Naive thymus-derived CD4-positive, alpha-beta T cell (primary cell): ENCODE measurements at regions not wholly inside any gene's neighbourhood (a gene's known extent, or its start where the extent isn't known, plus 50 kb on each side); places are given as distances from the start of the nearest gene placed in this dataset.

Source experiments
- ATAC-seq: fragments of 150-1000 bp; cut with Tn5 transposase; 2 replicates; pipeline ENCODE4 v1.10.0; 2021; ENCODE audit warnings: mild to moderate bottlenecking, moderate library complexity
- CTCF ChIA-PET: fragments of 350-600 bp; sonication (Branson Sonifier 250); formaldehyde crosslinking; loops from one replicate; lab custom pipeline; 2021; ENCODE audit warnings: antibody characterized with exemption; lab: Charles Lee
- POLR2A ChIA-PET: fragments of 350-600 bp; sonication (Branson Sonifier 250); formaldehyde crosslinking; loops from one replicate; lab custom pipeline; 2021; ENCODE audit warnings: antibody characterized with exemption, inconsistent platforms; lab: Charles Lee
- DNase-seq, 9 donors: peaks; one replicate each; pipeline versions ENCODE4 v3.0.0 to v3.0.0-alpha.2; 2020 to 2022; ENCODE audit warnings: mixed read lengths in 1 of 9
- H3K27ac ChIP-seq: one replicate; pipeline ENCODE4 v1.7.0; 2013; ENCODE audit warnings: mild to moderate bottlenecking, low read depth, low read length, moderate library complexity
- H3K27me3 ChIP-seq, 2 donors: one replicate each; pipeline ENCODE4 v1.7.0; 2013; ENCODE audit warnings: low read length in 2 of 2, mild to moderate bottlenecking in 2 of 2, moderate library complexity in 2 of 2; ENCODE audit not compliant: control insufficient read depth in 2 of 2, insufficient read depth in 2 of 2
- H3K36me3 ChIP-seq, 3 experiments: 1 replicate in 2 of 3; 2 replicates in 1 of 3; pipeline ENCODE4 v1.7.0; 2013; ENCODE audit warnings: low read length in 3 of 3, mild to moderate bottlenecking in 3 of 3, moderate library complexity in 1 of 3; ENCODE audit not compliant: insufficient read depth in 3 of 3, control insufficient read depth in 2 of 3
- H3K4me1 ChIP-seq, 2 donors: one replicate each; pipeline ENCODE4 v1.7.0; 2013; ENCODE audit warnings: low read length in 2 of 2, mild to moderate bottlenecking in 2 of 2, moderate library complexity in 1 of 2; ENCODE audit not compliant: control insufficient read depth in 2 of 2, insufficient read depth in 2 of 2
- H3K4me3 ChIP-seq: 2 replicates; pipeline ENCODE4 v1.7.0; 2013; ENCODE audit warnings: mild to moderate bottlenecking, low read length
- H3K9me3 ChIP-seq, 3 experiments: 1 replicate in 2 of 3; 2 replicates in 1 of 3; pipeline ENCODE4 v1.7.0; 2013; ENCODE audit warnings: low read length in 3 of 3; ENCODE audit not compliant: control insufficient read depth in 2 of 3
- H3K27ac Mint-ChIP-seq, 9 donors: one replicate each; pipeline ENCODE4 v1.8.0; 2020 to 2022; ENCODE audit warnings: mixed read lengths in 9 of 9, mild to moderate bottlenecking in 8 of 9, moderate library complexity in 5 of 9, inconsistent platforms in 2 of 9
- H3K27me3 Mint-ChIP-seq, 5 donors: one replicate each; pipeline ENCODE4 v1.8.0; 2021 to 2022; ENCODE audit warnings: mixed read lengths in 5 of 5, mild to moderate bottlenecking in 1 of 5
- H3K36me3 Mint-ChIP-seq, 5 donors: one replicate each; pipeline ENCODE4 v1.8.0; 2020 to 2022; ENCODE audit warnings: mixed read lengths in 5 of 5, mild to moderate bottlenecking in 3 of 5, inconsistent platforms in 1 of 5
- H3K4me1 Mint-ChIP-seq, 7 donors: one replicate each; pipeline ENCODE4 v1.8.0; 2020 to 2022; ENCODE audit warnings: mixed read lengths in 7 of 7, mild to moderate bottlenecking in 3 of 7, inconsistent platforms in 1 of 7
- H3K4me3 Mint-ChIP-seq, 10 donors: one replicate each; pipeline ENCODE4 v1.8.0; 2020 to 2022; ENCODE audit warnings: mild to moderate bottlenecking in 10 of 10, mixed read lengths in 10 of 10, moderate library complexity in 6 of 10, inconsistent platforms in 2 of 10
- H3K9me3 Mint-ChIP-seq, 11 donors: one replicate each; pipeline ENCODE4 v1.8.0; 2020 to 2022; ENCODE audit warnings: mixed read lengths in 11 of 11, mild to moderate bottlenecking in 4 of 11, inconsistent platforms in 1 of 11, moderate library complexity in 1 of 11
- intact Hi-C, 2 donors: fragments of 100-400 bp; cut with micrococcal nuclease; formaldehyde crosslinking; loops; one replicate each; pipeline ENCODE4 v1.15.1; 2023

GRCh38 chr7:46812101-46812675 lies 769.7 kb downstream of the TNS3 start:
- no peaks in the 10 kb centered on the region for H3K36me3 ChIP-seq
- Mint-ChIP-seq H3K36me3 (no peaks in the 10 kb centered on the region), H3K4me3 (no peak overlapping the region), H3K27ac (no peak overlapping the region), H3K9me3 (peaks cover 0 to 38% (median 8%) of the 10 kb centered on the region in 11 donors), H3K27me3 (no peaks in the 10 kb centered on the region), H3K4me1 (no peaks in the 10 kb centered on the region)
- ATAC-seq (no peak), DNase-seq (no peak)
- no peak overlapping the region for H3K27ac ChIP-seq
- H3K4me1 ChIP-seq: no peaks in the 10 kb centered on the region
- peaks cover 0 to 5% (median 0%) of the 10 kb centered on the region in 3 experiments for H3K9me3 ChIP-seq
- ChIA-PET CTCF (no interaction called here), POLR2A (no interaction called here)
- intact Hi-C loops: no loop called here
- H3K4me3 ChIP-seq: no peak overlapping the region
- no peaks in the 10 kb centered on the region for H3K27me3 ChIP-seq

GRCh38 chr7:46811529-46811928 lies 770.4 kb downstream of the TNS3 start:
- no peaks in the 10 kb centered on the region for H3K4me1 ChIP-seq

GRCh38 chr7:46810986-46811385 lies 770.9 kb downstream of the TNS3 start:
- H3K4me1 ChIP-seq: no peaks in the 10 kb centered on the region
- ATAC-seq (no peak), DNase-seq (no peak)
- no peaks in the 10 kb centered on the region for H3K36me3 ChIP-seq
- no peak overlapping the region for H3K4me3 ChIP-seq
- Mint-ChIP-seq H3K36me3 (no peaks in the 10 kb centered on the region), H3K4me1 (no peaks in the 10 kb centered on the region), H3K9me3 (peaks cover 0 to 32% (median 6%) of the 10 kb centered on the region in 11 donors), H3K27ac (no peak overlapping the region), H3K27me3 (no peaks in the 10 kb centered on the region), H3K4me3 (no peak overlapping the region)
- no peak overlapping the region for H3K27ac ChIP-seq
- H3K9me3 ChIP-seq: peaks cover 0 to 5% (median 0%) of the 10 kb centered on the region in 3 experiments
- ChIA-PET CTCF (no interaction called here), POLR2A (no interaction called here)
- no peaks in the 10 kb centered on the region for H3K27me3 ChIP-seq
- intact Hi-C loops: no loop called here

More at GRCh38 chr7:46811529-46811928, 770.4 kb downstream of the TNS3 start:
- Histone ChIP-seq H3K27ac (no peak overlapping the region), H3K36me3 (no peaks in the 10 kb centered on the region), H3K27me3 (no peaks in the 10 kb centered on the region), H3K9me3 (peaks cover 0 to 5% (median 0%) of the 10 kb centered on the region in 3 experiments), H3K4me3 (no peak overlapping the region)
- ChIA-PET POLR2A (no interaction called here), CTCF (no interaction called here)
- Mint-ChIP-seq H3K27me3 (no peaks in the 10 kb centered on the region), H3K27ac (no peak overlapping the region), H3K9me3 (peaks cover 0 to 33% (median 6%) of the 10 kb centered on the region in 11 donors), H3K36me3 (no peaks in the 10 kb centered on the region), H3K4me3 (no peak overlapping the region), H3K4me1 (no peaks in the 10 kb centered on the region)
- intact Hi-C loops: no loop called here
- DNase-seq: no peak
- no peak for ATAC-seq

GRCh38 chr7:46809886-46810285 lies 772.0 kb downstream of the TNS3 start:
- no peak overlapping the region for H3K27ac Mint-ChIP-seq
- H3K4me1 Mint-ChIP-seq: no peaks in the 10 kb centered on the region
- POLR2A ChIA-PET: no interaction called here

GRCh38 chr7:46806856-46807255 lies 775.1 kb downstream of the TNS3 start:
- ChIA-PET CTCF (no interaction called here), POLR2A (no interaction called here)
- H3K9me3 Mint-ChIP-seq: peaks cover 3 to 30% (median 11%) of the 10 kb centered on the region in 11 donors
- no peak overlapping the region for H3K4me3 ChIP-seq
- H3K4me1 ChIP-seq: no peaks in the 10 kb centered on the region
- intact Hi-C loops: no loop called here
- H3K36me3 Mint-ChIP-seq: no peaks in the 10 kb centered on the region
- no peak overlapping the region for H3K27ac ChIP-seq
- DNase-seq: no peak
- H3K4me1 Mint-ChIP-seq: no peaks in the 10 kb centered on the region
- no peaks in the 10 kb centered on the region for H3K36me3 ChIP-seq
- no peak overlapping the region for H3K27ac Mint-ChIP-seq
- ATAC-seq: no peak
- no peaks in the 10 kb centered on the region for H3K27me3 Mint-ChIP-seq
- no peak overlapping the region for H3K4me3 Mint-ChIP-seq
- H3K9me3 ChIP-seq: peaks cover 0 to 5% (median 0%) of the 10 kb centered on the region in 3 experiments
- no peaks in the 10 kb centered on the region for H3K27me3 ChIP-seq

More at GRCh38 chr7:46809886-46810285, 772.0 kb downstream of the TNS3 start:
- Mint-ChIP-seq H3K27me3 (no peaks in the 10 kb centered on the region), H3K9me3 (peaks cover 0 to 28% (median 7%) of the 10 kb centered on the region in 11 donors), H3K4me3 (no peak overlapping the region), H3K36me3 (no peaks in the 10 kb centered on the region)
- H3K27ac ChIP-seq: no peak overlapping the region
- H3K36me3 ChIP-seq: no peaks in the 10 kb centered on the region
- intact Hi-C loops: no loop called here
- H3K4me1 ChIP-seq: no peaks in the 10 kb centered on the region
- ATAC-seq (no peak), DNase-seq (no peak)
- no peaks in the 10 kb centered on the region for H3K27me3 ChIP-seq
- no peak overlapping the region for H3K4me3 ChIP-seq
- H3K9me3 ChIP-seq: peaks cover 0 to 5% (median 0%) of the 10 kb centered on the region in 3 experiments
- CTCF ChIA-PET: no interaction called here

- Histone ChIP-seq H3K4me1 (no peaks in the 10 kb centered on the region), H3K9me3 (no peaks in the 10 kb centered on the region), H3K4me3 (no peak overlapping the region), H3K27me3 (no peaks in the 10 kb centered on the region), H3K27ac (no peak overlapping the region), H3K36me3 (no peaks in the 10 kb centered on the region)
- Mint-ChIP-seq H3K4me3 (no peak overlapping the region), H3K27ac (no peak overlapping the region), H3K27me3 (no peaks in the 10 kb centered on the region), H3K4me1 (no peaks in the 10 kb centered on the region), H3K36me3 (no peaks in the 10 kb centered on the region), H3K9me3 (peaks cover 2 to 45% (median 11%) of the 10 kb centered on the region in 11 donors)
- ATAC-seq (no peak), DNase-seq (no peak)
- ChIA-PET POLR2A (no interaction called here), CTCF (no interaction called here)
- intact Hi-C loops: no loop called here
Measured at GRCh38 chr7:46802479-46802878, 779.4 kb downstream of the TNS3 start.

- DNase-seq (no peak), ATAC-seq (no peak)
- ChIA-PET CTCF (no interaction called here), POLR2A (no interaction called here)
- Histone ChIP-seq H3K27me3 (no peaks in the 10 kb centered on the region), H3K4me1 (no peaks in the 10 kb centered on the region), H3K36me3 (no peaks in the 10 kb centered on the region), H3K4me3 (no peak overlapping the region), H3K27ac (no peak overlapping the region), H3K9me3 (no peaks in the 10 kb centered on the region)
- intact Hi-C loops: no loop called here
- H3K9me3 Mint-ChIP-seq: peaks cover 0 to 12% (median 5%) of the 10 kb centered on the region in 11 donors
- no peaks in the 10 kb centered on the region for H3K27me3 Mint-ChIP-seq
- no peaks in the 10 kb centered on the region for H3K4me1 Mint-ChIP-seq
- no peaks in the 10 kb centered on the region for H3K36me3 Mint-ChIP-seq
- no peak overlapping the region for H3K4me3 Mint-ChIP-seq
- no peak overlapping the region for H3K27ac Mint-ChIP-seq
Measured at GRCh38 chr7:46791188-46791587, 790.7 kb downstream of the TNS3 start.
